Activated naive CD4-positive, alpha-beta T cell treated with anti-CD3 and anti-CD28 coated beads for 36 hours (primary cell): ENCODE measurements at regions not wholly inside any gene's neighbourhood (a gene's known extent, or its start where the extent isn't known, plus 50 kb on each side); places are given as distances from the start of the nearest gene placed in this dataset.
"Not testable (repeated sequence)": the region's sequence is repeated elsewhere in the genome, so short reads cannot be mapped to it uniquely, and the experiment has no call there.

Experiments
- CTCF ChIA-PET: fragments of 350-600 bp; sonication (Branson Sonifier 250); formaldehyde crosslinking; loops from one replicate; lab custom pipeline; 2021; ENCODE audit warnings: antibody characterized with exemption; lab: Charles Lee
- DNase-seq: peaks from one replicate; pipeline ENCODE4 v3.0.0-alpha.2; 2020
- H3K27ac Mint-ChIP-seq: one replicate; pipeline ENCODE4 v1.8.0; 2021; ENCODE audit warnings: mild to moderate bottlenecking, mixed read lengths
- H3K27me3 Mint-ChIP-seq: one replicate; pipeline ENCODE4 v1.8.0; 2021; ENCODE audit warnings: low read depth, mixed read lengths
- H3K36me3 Mint-ChIP-seq: one replicate; pipeline ENCODE4 v1.8.0; 2021; ENCODE audit warnings: low read depth, mixed read lengths
- H3K4me1 Mint-ChIP-seq: one replicate; pipeline ENCODE4 v1.8.0; 2021; ENCODE audit warnings: low read depth, mixed read lengths
- H3K4me3 Mint-ChIP-seq: one replicate; pipeline ENCODE4 v1.8.0; 2021; ENCODE audit warnings: mild to moderate bottlenecking, moderate library complexity, mixed read lengths
- H3K9me3 Mint-ChIP-seq: one replicate; pipeline ENCODE4 v1.8.0; 2021; ENCODE audit warnings: mixed read lengths
- intact Hi-C: fragments of 100-400 bp; cut with micrococcal nuclease; formaldehyde crosslinking; loops from one replicate; pipeline ENCODE4 v1.15.1; 2023

- not testable (repeated sequence) for H3K36me3 Mint-ChIP-seq, H3K4me3 Mint-ChIP-seq
Measured at GRCh38 chr14:29023505-29023904, 256.9 kb downstream of the FOXG1 start.

GRCh38 chr14:29027441-29027840 lies 260.9 kb downstream of the FOXG1 start:
- H3K4me3 Mint-ChIP-seq, DNase-seq, H3K27me3 Mint-ChIP-seq, intact Hi-C loops, H3K36me3 Mint-ChIP-seq, H3K27ac Mint-ChIP-seq, H3K4me1 Mint-ChIP-seq: not testable (repeated sequence)
- peaks cover 29% of the 10 kb centered on the region for H3K9me3 Mint-ChIP-seq
- CTCF ChIA-PET: interaction anchor here (0.6 kb wide), 1 partner anchor 88 kb away, joined by 4 read pairs; no protein-coding TSS in a partner anchor

More at GRCh38 chr14:29023505-29023904, 256.9 kb downstream of the FOXG1 start:
- H3K27me3 Mint-ChIP-seq, H3K27ac Mint-ChIP-seq, DNase-seq, H3K4me1 Mint-ChIP-seq, intact Hi-C loops, CTCF ChIA-PET: not testable (repeated sequence)
- peaks cover 32% of the 10 kb centered on the region for H3K9me3 Mint-ChIP-seq

- H3K4me1 Mint-ChIP-seq, H3K27me3 Mint-ChIP-seq, H3K27ac Mint-ChIP-seq, CTCF ChIA-PET, H3K36me3 Mint-ChIP-seq, intact Hi-C loops, DNase-seq, H3K4me3 Mint-ChIP-seq: not testable (repeated sequence)
- peaks cover 29% of the 10 kb centered on the region for H3K9me3 Mint-ChIP-seq
Measured at GRCh38 chr14:29027941-29028705, 261.5 kb downstream of the FOXG1 start.

- H3K9me3 Mint-ChIP-seq: peaks cover 23% of the 10 kb centered on the region
- no peak overlapping the region for H3K27ac Mint-ChIP-seq
- intact Hi-C loops: no loop called here
Measured at GRCh38 chr14:29028973-29029582, 262.5 kb downstream of the FOXG1 start.

GRCh38 chr14:29030121-29030520 lies 263.5 kb downstream of the FOXG1 start:
- no peaks in the 10 kb centered on the region for H3K36me3 Mint-ChIP-seq
- H3K4me3 Mint-ChIP-seq: no peak overlapping the region
- no peaks in the 10 kb centered on the region for H3K4me1 Mint-ChIP-seq
- no peak for DNase-seq
- H3K27me3 Mint-ChIP-seq: no peaks in the 10 kb centered on the region
- H3K9me3 Mint-ChIP-seq: peaks cover 16% of the 10 kb centered on the region
- intact Hi-C loops: no loop called here
- no peak overlapping the region for H3K27ac Mint-ChIP-seq
- CTCF ChIA-PET: no interaction called here

More at GRCh38 chr14:29028973-29029582, 262.5 kb downstream of the FOXG1 start:
- no peak for DNase-seq
- CTCF ChIA-PET: no interaction called here
- H3K4me3 Mint-ChIP-seq: no peak overlapping the region
- H3K27me3 Mint-ChIP-seq: no peaks in the 10 kb centered on the region
- H3K4me1 Mint-ChIP-seq: no peaks in the 10 kb centered on the region
- no peaks in the 10 kb centered on the region for H3K36me3 Mint-ChIP-seq

- CTCF ChIA-PET: no interaction called here
- no peaks in the 10 kb centered on the region for H3K36me3 Mint-ChIP-seq
Measured at GRCh38 chr14:29030970-29031369, 264.4 kb downstream of the FOXG1 start.

GRCh38 chr14:29035134-29035533 lies 268.5 kb downstream of the FOXG1 start:
- Mint-ChIP-seq H3K27ac (no peak overlapping the region), H3K4me1 (no peaks in the 10 kb centered on the region), H3K9me3 (peaks cover 5% of the 10 kb centered on the region), H3K36me3 (no peaks in the 10 kb centered on the region), H3K4me3 (no peak overlapping the region), H3K27me3 (no peaks in the 10 kb centered on the region)
- intact Hi-C loops: no loop called here
- CTCF ChIA-PET: no interaction called here
- DNase-seq: no peak

More at GRCh38 chr14:29030970-29031369, 264.4 kb downstream of the FOXG1 start:
- Mint-ChIP-seq H3K4me3 (no peak overlapping the region), H3K27ac (no peak overlapping the region), H3K27me3 (no peaks in the 10 kb centered on the region), H3K4me1 (no peaks in the 10 kb centered on the region), H3K9me3 (peaks cover 16% of the 10 kb centered on the region)
- intact Hi-C loops: no loop called here
- DNase-seq: no peak

- intact Hi-C loops: no loop called here
- no peak overlapping the region for H3K27ac Mint-ChIP-seq
- CTCF ChIA-PET: no interaction called here
Measured at GRCh38 chr14:29037411-29037810, 270.8 kb downstream of the FOXG1 start.

GRCh38 chr14:29039171-29039570 lies 272.6 kb downstream of the FOXG1 start:
- H3K9me3 Mint-ChIP-seq: peaks cover 4% of the 10 kb centered on the region
- no peak overlapping the region for H3K4me3 Mint-ChIP-seq
- H3K27ac Mint-ChIP-seq: no peak overlapping the region
- intact Hi-C loops: no loop called here
- CTCF ChIA-PET: no interaction called here
- H3K4me1 Mint-ChIP-seq: no peaks in the 10 kb centered on the region
- no peak for DNase-seq
- H3K27me3 Mint-ChIP-seq: no peaks in the 10 kb centered on the region
- no peaks in the 10 kb centered on the region for H3K36me3 Mint-ChIP-seq

More at GRCh38 chr14:29037411-29037810, 270.8 kb downstream of the FOXG1 start:
- no peak for DNase-seq
- H3K4me1 Mint-ChIP-seq: no peaks in the 10 kb centered on the region
- H3K9me3 Mint-ChIP-seq: peaks cover 4% of the 10 kb centered on the region
- H3K27me3 Mint-ChIP-seq: no peaks in the 10 kb centered on the region
- no peak overlapping the region for H3K4me3 Mint-ChIP-seq
- H3K36me3 Mint-ChIP-seq: no peaks in the 10 kb centered on the region

GRCh38 chr14:29042551-29042950 lies 276.0 kb downstream of the FOXG1 start:
- no peak for DNase-seq
- H3K9me3 Mint-ChIP-seq: peaks cover 9% of the 10 kb centered on the region
- CTCF ChIA-PET: no interaction called here
- no peaks in the 10 kb centered on the region for H3K4me1 Mint-ChIP-seq
- H3K27me3 Mint-ChIP-seq: no peaks in the 10 kb centered on the region
- H3K36me3 Mint-ChIP-seq: no peaks in the 10 kb centered on the region
- intact Hi-C loops: no loop called here
- no peak overlapping the region for H3K4me3 Mint-ChIP-seq
- H3K27ac Mint-ChIP-seq: no peak overlapping the region

GRCh38 chr14:29043737-29044136 lies 277.1 kb downstream of the FOXG1 start:
- intact Hi-C loops: no loop called here
- no peak overlapping the region for H3K27ac Mint-ChIP-seq
- peaks cover 6% of the 10 kb centered on the region for H3K9me3 Mint-ChIP-seq
- DNase-seq: no peak
- no peaks in the 10 kb centered on the region for H3K27me3 Mint-ChIP-seq
- no peaks in the 10 kb centered on the region for H3K4me1 Mint-ChIP-seq
- CTCF ChIA-PET: no interaction called here
- H3K36me3 Mint-ChIP-seq: no peaks in the 10 kb centered on the region
- no peak overlapping the region for H3K4me3 Mint-ChIP-seq

GRCh38 chr14:29045237-29045636 lies 278.6 kb downstream of the FOXG1 start:
- DNase-seq: no peak
- intact Hi-C loops: no loop called here
- H3K36me3 Mint-ChIP-seq: no peaks in the 10 kb centered on the region
- H3K4me3 Mint-ChIP-seq: no peak overlapping the region
- no peak overlapping the region for H3K27ac Mint-ChIP-seq
- H3K27me3 Mint-ChIP-seq: no peaks in the 10 kb centered on the region
- CTCF ChIA-PET: no interaction called here
- no peaks in the 10 kb centered on the region for H3K4me1 Mint-ChIP-seq
- H3K9me3 Mint-ChIP-seq: peaks cover 8% of the 10 kb centered on the region

GRCh38 chr14:29054119-29054518 lies 287.5 kb downstream of the FOXG1 start:
- Mint-ChIP-seq H3K27me3 (no peaks in the 10 kb centered on the region), H3K4me1 (no peaks in the 10 kb centered on the region), H3K27ac (no peak overlapping the region), H3K4me3 (no peak overlapping the region), H3K9me3 (peaks cover 3% of the 10 kb centered on the region), H3K36me3 (no peaks in the 10 kb centered on the region)
- intact Hi-C loops: no loop called here
- CTCF ChIA-PET: no interaction called here
- no peak for DNase-seq
